GM12891 (cell line): ENCODE measurements at regions not wholly inside any gene's neighbourhood (a gene's known extent, or its start where the extent isn't known, plus 50 kb on each side); places are given as distances from the start of the nearest gene placed in this dataset.

Experiments used
- POLR2AphosphoS5 ChIP-seq: IDR thresholded peaks from 2 replicates; pipeline ENCODE4 v1.6.1; 2011; ENCODE audit warnings: low read depth, low read length, control low read depth
- SPI1 ChIP-seq: IDR thresholded peaks from 2 replicates; pipeline ENCODE4 v1.6.1; 2011; ENCODE audit warnings: low read depth, low read length, control low read depth
- TAF1 ChIP-seq: IDR thresholded peaks from 2 replicates; pipeline ENCODE4 v1.6.1; 2011; ENCODE audit warnings: low read depth, low read length, control low read depth

GRCh38 chr2:184463866-184464248 is 134.5 kb upstream of the ZNF804A start:
- TF ChIP-seq POLR2AphosphoS5, result no peak
- TF ChIP-seq TAF1, result no peak
- no peak for TF ChIP-seq SPI1
